CD1c-positive myeloid dendritic cell (primary cell): ENCODE measurements at regions not wholly inside any gene's neighbourhood (a gene's known extent, or its start where the extent isn't known, plus 50 kb on each side); places are given as distances from the start of the nearest gene placed in this dataset.

Source experiments
- DNase-seq: peaks from one replicate; pipeline ENCODE4 v3.0.0-alpha.2; 2016; ENCODE audit errors: extremely low spot score

DNA sequence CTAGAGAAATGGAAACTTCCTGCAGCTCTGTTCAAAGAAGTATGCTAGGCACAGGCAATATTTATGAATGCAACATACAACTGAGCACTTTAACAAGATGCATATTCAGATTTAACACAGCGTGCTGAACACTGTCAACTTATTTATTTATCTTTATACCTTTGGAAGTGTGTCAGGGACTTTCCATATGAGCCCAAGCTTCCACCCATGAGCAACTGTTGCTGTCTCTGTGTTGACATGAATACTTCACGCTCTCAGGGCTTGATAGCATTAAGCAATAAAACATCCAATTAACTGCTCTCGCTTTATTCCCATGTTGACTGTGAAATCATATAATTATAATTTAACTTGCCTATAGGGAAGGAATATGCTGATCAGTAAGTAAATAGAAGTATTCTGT lies 116.6 kb upstream of the ROBO1 start:
- DNase-seq, result no peak

DNA sequence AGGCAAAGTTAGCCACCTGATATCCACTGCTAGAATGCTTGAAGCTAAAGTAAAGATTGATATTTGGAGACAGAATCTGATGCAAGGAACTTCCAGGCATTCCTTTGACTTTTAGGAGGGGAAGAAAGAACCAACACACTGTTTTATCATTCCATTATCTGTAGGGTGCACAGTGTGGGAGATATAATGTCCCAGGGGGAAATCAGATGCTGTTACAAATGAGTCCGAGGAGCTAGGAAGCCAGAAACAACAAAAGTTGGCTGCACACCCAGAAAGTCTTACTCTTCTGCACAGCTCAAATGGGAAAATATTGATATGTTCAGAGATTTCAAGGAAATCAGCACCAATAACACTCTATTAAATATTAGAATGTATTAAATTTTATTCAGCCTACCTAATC lies 113.6 kb upstream of the ROBO1 start:
- DNase-seq, result no peak

DNA sequence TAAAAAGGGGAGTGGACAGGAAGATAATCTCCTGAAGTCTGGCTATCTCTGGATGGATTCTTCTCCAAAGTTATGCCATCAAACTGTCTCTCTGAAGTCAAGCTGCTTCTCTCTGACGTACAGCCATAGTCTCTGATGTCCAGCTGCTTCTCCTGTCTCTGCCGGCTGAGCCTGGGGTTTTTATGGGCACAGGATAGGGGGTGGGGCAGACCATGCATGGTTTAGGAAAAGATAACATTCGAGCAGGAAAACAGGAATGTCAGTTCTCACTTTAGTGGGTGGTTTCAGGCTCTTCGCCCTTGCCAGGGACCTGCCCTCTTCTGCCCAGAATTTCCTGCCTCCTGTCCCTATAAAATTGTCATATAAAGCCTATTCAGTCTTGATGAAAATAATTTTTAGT lies 110.9 kb upstream of the ROBO1 start:
- no peak for DNase-seq

DNA sequence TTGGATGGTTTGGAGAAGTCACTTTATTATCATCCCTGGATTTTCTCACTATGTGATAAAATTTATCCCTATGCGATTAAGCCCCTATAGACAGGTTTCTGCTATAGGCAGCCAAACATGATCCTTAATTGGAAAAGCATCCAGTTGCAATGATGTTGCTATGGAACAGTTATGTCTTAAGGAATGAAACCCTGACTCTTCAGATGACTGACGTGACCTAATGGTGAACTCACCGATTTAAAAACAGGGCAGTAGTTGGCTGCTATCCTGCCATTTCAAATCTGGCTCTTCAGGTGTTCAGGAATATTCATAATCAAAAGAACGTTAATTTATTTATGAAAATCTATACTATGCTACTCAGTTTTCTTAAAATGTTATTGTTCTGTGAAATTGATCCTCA lies 106.8 kb upstream of the ROBO1 start:
- no peak for DNase-seq

DNA sequence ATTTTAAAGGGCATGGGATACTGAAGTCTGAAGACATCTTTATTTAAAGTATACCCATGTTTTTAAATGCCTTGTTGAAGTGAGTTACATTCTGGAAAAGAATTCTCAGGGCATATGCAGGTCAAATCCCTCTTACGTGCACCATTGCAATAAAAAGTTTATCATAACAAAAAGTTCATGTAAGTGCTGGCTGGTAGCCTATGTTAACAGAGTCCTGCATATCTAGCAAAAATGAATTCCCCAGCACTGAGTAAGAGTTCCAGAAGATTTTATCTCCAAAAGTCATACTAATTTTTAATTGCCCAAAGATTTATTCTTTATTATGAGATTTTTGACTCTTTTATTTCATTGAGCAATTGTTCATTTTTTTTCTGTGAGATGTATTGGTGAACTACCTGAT lies 104.7 kb upstream of the ROBO1 start:
- DNase-seq, result no peak

DNA sequence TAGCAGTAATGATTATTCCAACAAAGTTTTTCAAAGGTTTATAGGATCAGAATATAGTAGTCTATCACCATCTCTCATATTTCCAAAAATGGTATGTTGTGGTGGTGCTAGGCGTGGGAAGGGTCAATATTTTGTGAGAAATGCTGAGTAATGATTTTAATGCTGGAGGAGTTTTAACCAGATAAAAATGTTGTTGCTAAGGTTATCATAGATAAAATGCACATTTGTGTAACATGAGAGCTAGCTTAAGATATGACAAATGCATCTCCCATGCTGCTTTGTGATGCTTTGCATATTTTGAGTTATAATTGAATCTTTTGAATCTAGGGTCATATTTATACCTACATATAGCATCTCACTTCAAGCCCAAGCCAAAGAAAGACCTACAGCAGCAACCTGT lies 103.9 kb upstream of the ROBO1 start:
- DNase-seq, result no peak

DNA sequence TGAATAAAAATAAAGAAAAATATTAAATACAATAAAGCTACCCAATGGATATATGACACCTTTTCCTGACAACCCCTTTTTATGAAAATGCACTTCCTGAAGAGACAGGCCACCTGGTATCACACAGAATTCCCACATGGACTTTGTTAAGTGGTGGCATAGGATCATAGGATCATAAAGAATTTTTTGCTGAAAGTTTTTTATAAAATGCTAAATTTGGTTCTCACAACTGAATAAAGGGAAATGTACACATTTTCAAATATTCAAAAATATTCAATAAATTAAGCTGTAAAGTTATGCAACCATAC lies 102.5 kb upstream of the ROBO1 start:
- DNase-seq, result no peak

DNA sequence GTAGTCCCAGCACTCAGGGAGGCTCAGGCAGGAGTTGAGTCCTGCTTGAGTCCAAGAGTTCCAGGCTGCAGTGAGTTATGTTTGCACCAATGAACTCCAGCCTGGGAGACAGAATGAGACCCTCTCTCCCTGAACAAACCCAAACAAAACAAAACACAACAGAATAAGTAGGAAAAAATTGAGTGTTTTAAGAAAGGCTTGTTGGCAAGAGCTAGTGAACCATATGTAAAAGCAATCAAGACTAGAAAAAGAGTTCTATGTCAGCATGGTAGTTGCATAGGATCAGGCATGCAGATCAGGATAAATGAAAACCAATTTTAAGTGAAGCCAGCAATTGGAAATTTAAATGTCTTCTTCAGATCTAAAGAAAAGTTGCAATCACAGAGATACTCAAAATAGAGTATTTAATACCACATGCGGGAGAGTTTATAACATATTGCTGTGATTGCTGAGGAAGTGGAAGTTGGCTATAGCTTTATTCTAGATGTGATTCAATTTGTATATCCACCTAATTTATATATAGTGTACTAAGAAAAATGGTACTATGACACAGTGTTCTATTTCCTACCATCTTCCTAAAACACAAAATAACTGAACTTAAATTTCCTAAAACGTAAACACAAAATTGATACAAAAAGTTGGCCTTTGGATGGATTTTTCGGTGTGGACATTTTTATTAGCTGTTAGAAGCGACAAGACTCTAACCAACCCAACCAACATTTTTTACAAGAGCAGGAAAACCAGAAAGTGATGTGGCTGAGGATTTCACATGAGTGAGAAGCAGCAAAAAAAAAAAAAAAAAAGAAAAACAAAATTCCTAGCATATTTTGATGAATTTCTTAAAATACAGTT lies 101.9 kb upstream of the ROBO1 start:
- no peak for DNase-seq

DNA sequence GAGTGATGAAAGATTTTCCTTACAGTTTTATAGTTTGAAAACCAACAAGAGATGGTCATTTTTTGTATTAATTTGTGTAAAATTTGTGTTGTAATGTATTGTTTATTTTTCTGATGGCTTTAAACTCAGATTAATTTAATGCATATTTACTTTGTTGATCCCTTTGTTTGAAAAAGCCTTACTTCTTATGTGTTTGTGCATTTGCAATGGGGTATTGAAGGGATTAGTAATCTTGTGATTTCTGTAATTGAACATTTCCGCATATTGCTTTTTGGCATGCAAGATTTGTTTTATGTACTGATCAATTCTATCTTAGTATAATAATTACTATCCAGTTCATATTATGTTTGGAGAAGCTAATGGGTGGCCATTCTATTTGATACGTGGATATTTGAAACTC lies 98.4 kb upstream of the ROBO1 start:
- DNase-seq, result no peak

DNA sequence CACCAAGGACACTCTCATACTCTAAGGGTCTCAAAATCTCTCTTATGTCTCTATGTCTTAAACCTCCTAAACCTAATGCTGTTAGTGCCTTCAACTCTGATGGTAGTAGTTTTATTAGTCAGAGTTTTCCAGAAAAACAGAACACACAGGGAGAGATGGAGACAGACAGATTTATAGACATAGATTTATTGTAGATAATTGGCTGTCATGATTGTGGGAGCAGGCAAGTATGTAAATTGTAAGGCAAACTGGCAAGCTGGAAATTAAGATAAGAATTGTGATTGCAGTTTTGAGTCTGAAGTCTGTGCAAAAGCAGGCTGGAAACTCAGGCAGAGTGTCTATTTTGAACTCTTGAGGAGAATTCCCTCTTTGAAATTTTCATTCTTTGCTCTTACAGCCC lies 96.3 kb upstream of the ROBO1 start:
- no peak for DNase-seq

DNA sequence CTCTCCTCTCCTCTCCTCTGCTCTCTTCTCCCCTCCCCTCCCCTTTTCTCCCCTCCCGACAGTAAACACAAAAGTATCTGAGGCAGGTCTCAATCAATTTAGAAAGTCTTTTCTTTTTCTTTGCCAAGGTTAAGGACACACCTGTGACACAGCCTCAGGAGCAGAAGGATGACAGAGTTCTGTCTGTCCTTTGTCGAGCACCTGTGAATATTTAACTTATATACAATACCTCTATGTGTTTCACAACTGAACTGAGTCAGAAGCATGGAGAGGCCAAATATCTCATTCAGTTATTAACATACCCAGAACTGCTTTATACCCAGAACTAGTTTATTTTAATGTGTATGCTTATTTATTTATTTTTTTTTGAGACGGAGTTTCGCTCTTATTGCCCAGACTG lies 81.1 kb upstream of the ROBO1 start:
- DNase-seq, result no peak

DNA sequence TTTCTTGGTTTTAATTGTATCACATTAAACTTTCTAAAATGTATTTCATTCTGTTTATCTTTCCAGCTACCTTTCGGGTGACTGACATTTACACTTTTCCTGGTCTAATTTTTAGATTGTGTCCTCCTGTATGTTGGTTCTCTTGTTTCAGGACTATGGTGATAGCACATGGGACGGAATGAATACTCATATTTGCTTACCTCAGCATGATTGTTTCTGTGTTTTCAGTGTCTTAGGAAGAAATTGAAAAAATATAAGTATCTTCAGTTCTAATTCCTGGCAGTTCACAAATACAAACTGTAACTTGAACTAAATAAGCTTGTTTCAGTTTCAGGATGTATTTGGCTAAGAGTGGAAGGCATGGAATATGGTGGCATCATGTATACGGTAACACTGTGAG lies 80.1 kb upstream of the ROBO1 start:
- no peak for DNase-seq

DNA sequence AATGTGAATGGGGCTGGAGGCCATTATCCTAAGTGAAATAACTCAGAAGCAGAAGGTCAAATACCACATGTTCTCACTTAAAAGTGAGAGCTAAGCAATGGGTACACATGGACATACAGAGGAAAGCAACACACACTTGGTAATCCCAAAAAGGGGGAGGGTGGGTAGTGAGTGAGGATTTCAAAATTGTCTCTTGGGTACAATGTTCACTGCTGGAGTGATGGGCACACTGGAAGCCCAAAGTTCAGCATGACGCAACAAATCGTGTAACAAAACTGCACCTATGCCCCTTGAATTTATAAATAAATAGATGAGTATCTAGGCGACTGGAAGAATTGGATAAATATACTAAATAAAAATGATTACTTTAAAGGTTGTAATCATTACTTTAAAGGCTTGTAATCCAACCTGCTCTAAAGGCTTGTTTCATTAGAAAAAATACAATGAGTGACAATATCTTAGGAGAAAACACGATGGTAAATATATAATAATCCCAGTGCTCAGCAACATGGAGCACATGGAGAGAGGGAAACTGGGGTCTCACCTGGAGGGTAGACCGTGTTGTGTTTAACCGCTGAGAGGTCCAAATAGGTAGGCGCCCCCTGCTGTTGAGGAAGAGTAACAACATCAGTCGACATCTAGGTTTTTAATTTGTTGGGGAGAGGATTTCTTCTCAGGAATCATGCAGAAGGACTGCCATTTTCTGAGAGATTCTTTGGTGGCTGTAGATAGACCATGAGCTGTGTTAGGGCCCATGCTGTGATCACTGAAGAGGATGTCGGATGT lies 78.5 kb upstream of the ROBO1 start:
- no peak for DNase-seq

DNA sequence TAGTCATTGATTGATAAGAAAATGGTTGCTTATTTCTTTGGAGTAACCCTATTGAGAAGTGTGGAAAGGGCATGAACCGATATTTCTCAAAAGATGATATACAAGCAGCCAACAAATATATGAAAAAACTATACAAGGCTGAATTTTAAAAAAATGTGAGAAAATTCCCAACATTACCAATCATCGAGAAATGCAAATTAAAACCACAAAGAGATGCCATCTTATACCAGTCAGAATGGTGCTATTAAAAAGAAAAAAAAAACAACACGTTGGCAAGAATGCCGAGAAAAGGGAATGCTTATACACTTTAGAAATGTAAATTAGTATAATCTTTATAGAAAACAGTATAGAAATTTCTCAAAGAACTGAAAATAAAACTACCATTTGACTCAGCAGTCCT lies 77.7 kb upstream of the ROBO1 start:
- no peak for DNase-seq

DNA sequence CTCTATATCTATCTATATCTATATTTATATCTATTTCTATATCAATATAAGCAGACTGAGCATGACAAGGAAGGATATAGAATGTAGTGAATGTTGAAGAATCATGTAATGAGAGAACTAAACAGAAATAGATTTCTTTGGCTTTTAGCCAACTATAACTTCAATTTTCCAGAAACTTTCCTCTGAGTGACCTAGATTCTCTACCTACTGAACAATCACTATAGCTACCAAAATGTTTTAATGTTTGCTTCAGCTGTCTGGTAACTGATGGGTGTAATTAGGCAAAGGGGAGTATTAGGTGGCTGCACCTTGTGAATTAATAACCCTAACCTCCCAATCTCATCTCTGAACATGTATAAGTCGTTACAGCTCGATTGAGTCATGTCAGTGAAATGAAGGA lies 76.4 kb upstream of the ROBO1 start:
- no peak for DNase-seq

DNA sequence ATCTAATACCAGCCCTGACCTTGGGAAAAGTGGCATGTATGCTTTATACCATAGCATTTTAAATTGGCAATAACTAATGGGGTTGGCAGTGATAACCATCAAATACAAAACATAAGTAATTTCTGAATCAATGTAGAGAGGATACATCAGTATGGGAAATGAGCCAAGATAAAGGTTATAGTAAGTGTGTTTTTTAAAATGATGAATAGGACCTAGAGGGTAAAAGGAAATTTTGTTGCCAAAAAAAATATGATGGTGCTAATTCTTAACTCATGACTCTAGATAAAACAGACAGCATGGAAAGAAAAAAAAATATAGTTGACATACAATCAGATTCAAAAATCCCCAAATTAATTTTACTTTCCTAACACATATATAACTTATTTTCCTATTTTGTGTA lies 75.4 kb upstream of the ROBO1 start:
- no peak for DNase-seq

DNA sequence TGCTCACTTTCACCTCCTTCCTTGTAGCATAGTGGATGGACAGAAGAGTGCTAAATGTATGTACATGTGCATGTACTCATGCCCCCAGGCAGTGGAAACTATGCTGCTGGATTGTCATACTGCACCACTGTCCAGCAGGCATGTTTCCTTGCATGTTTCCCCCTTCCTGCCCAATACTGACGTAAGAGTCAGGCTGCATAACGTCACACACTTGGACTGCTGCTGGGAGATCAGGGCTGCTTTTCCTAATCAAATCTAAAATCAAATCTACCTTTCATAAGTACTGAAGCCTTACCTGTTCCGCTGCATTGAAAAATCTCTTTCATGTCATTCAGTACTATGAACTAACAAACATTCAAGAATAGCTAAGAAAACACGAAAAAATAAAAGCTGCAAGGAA lies 67.9 kb upstream of the ROBO1 start:
- no peak for DNase-seq

DNA sequence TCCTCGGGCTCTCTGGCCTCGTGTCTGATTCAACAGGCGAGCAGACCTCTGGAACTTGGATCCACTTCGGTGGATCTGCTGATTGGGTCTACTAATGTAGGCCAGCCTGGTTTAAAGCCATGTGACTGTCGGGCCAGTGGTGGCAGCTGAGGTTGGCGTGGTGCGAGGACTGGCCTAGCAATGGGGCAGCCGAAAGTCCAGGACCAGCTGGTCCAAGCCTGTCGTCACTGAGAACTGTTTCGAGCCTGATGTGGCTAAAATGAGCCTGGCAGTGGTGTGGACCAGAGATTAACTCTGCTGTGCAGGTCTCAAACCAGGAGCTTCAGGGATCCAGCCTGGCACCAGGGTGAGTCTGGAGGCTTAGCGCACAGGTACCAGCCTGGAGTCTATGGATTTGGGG lies 56.4 kb upstream of the ROBO1 start:
- DNase-seq, result no peak

DNA sequence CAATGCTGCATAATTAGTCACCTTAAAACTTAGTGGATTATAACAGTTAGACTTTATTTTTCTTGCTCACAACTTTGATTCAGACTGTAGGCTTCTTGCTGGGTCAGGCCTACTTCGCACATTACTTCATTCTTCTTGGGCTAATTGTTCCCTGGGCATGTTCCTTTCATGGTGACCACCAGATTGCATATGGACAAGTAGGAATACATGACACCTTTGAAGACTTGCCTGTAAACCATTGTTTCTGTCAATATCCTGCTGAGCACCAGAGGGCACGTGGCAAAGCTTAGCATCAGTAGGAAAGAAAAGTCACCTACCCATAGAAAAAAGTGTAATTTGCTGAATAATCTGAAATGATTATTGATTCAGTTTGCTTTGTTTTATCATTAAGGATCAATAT lies 54.3 kb upstream of the ROBO1 start:
- no peak for DNase-seq

DNA sequence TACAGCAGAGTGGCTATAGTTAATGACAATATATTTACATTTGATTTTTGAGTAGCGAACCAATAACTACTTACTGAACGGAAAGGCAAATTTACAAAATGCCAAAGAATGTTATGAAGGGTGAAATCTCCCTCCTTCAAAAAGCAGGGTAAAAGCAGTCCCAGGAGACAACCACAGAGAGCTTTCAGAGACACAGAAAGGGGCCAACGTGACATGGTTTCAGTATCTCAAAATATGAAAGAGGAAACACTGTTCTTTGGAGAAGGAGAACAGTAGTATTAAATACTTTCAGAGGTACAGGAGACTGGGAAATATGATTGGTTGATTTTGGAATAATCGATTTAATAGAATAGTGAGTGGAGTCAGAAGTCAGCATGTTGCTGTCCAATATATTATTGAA lies 52.3 kb upstream of the ROBO1 start:
- DNase-seq, result no peak

DNA sequence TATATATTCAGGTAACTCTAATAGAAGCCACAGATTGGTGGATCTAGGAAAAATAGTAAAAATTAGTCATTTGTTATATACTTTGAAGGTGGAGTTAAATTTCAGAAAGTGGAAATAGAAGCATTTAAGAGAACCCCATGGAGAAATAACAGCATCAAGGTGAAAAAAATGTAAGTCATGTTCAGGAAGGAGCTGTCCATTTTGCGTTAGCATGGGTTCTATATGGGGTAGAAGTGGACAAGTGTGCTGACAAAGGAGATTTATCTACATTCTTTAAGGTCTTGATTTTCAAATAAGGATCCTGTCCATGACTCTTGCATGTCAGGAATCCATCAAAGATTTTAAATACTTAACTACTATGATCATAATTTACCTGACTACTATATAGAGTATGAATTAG lies 50.2 kb upstream of the ROBO1 start:
- no peak for DNase-seq
